ENCODE measurements at regions not wholly inside any gene's neighbourhood (a gene's known extent, or its start where the extent isn't known, plus 50 kb on each side); places are given as distances from the start of the nearest gene placed in this dataset.
"Not testable (repeated sequence)": the region's sequence is repeated elsewhere in the genome, so short reads cannot be mapped to it uniquely, and the experiment has no call there.

- no peak for TF ChIP-seq CTCF (conservative IDR thresholded peaks at IDR 0.05)
- no peak for DNase-seq (ENCODE audit: low read depth, low spot score)
- no peaks in the 10 kb centered on the region for H3K36me3 Mint-ChIP-seq (ENCODE audit: low read depth)
- no peak overlapping the region for H3K4me3 Mint-ChIP-seq
- no peak overlapping the region for H3K27ac Mint-ChIP-seq (ENCODE audit: unreplicated experiment)
- peaks cover 2% of the 10 kb centered on the region for H3K9me3 Mint-ChIP-seq
- H3K4me1 Mint-ChIP-seq = peaks cover 5% of the 10 kb centered on the region
- no peaks in the 10 kb centered on the region for H3K27me3 Mint-ChIP-seq (ENCODE audit: low read depth)
Observed at GRCh38 chr10:55750458-55750857, 610.6 kb downstream of the ZWINT start.

- Mint-ChIP-seq H3K36me3 (ENCODE audit: low read depth) (no peaks in the 10 kb centered on the region), H3K4me1 (peaks cover 5% of the 10 kb centered on the region), H3K27ac (ENCODE audit: unreplicated experiment) (no peak overlapping the region), H3K9me3 (no peaks in the 10 kb centered on the region), H3K4me3 (no peak overlapping the region), H3K27me3 (ENCODE audit: low read depth) (no peaks in the 10 kb centered on the region)
- TF ChIP-seq CTCF (conservative IDR thresholded peaks at IDR 0.05) = no peak
- no peak for DNase-seq (ENCODE audit: low read depth, low spot score)
Observed at GRCh38 chr10:55747244-55747643, 613.8 kb downstream of the ZWINT start.

- TF ChIP-seq CTCF (conservative IDR thresholded peaks at IDR 0.05) = no peak
- no peak overlapping the region for H3K4me3 Mint-ChIP-seq
Observed at GRCh38 chr10:55746002-55746401, 615.1 kb downstream of the ZWINT start.

GRCh38 chr10:55742487-55742886 lies 618.6 kb downstream of the ZWINT start:
- no peak for DNase-seq (ENCODE audit: low read depth, low spot score)
- no peak overlapping the region for H3K27ac Mint-ChIP-seq (ENCODE audit: unreplicated experiment)
- H3K9me3 Mint-ChIP-seq = no peaks in the 10 kb centered on the region
- TF ChIP-seq CTCF (conservative IDR thresholded peaks at IDR 0.05) = no peak
- no peaks in the 10 kb centered on the region for H3K36me3 Mint-ChIP-seq (ENCODE audit: low read depth)
- no peak overlapping the region for H3K4me3 Mint-ChIP-seq
- H3K27me3 Mint-ChIP-seq (ENCODE audit: low read depth) = no peaks in the 10 kb centered on the region
- peaks cover 4% of the 10 kb centered on the region for H3K4me1 Mint-ChIP-seq

More at GRCh38 chr10:55746002-55746401, 615.1 kb downstream of the ZWINT start:
- no peak for DNase-seq (ENCODE audit: low read depth, low spot score)
- H3K4me1 Mint-ChIP-seq = peaks cover 5% of the 10 kb centered on the region
- no peaks in the 10 kb centered on the region for H3K27me3 Mint-ChIP-seq (ENCODE audit: low read depth)
- no peaks in the 10 kb centered on the region for H3K9me3 Mint-ChIP-seq
- no peaks in the 10 kb centered on the region for H3K36me3 Mint-ChIP-seq (ENCODE audit: low read depth)
- H3K27ac Mint-ChIP-seq (ENCODE audit: unreplicated experiment) = no peak overlapping the region

- not testable (repeated sequence) for DNase-seq (ENCODE audit: low read depth, low spot score); H3K4me3 Mint-ChIP-seq; H3K9me3 Mint-ChIP-seq; H3K27me3 Mint-ChIP-seq (ENCODE audit: low read depth); H3K36me3 Mint-ChIP-seq (ENCODE audit: low read depth); H3K4me1 Mint-ChIP-seq; H3K27ac Mint-ChIP-seq (ENCODE audit: unreplicated experiment)
- peak; percentile 69 for TF ChIP-seq CTCF (conservative IDR thresholded peaks at IDR 0.05)
Observed at GRCh38 chr10:55740767-55741166, 620.3 kb downstream of the ZWINT start.

GRCh38 chr10:55740110-55740509 lies 620.9 kb downstream of the ZWINT start:
- H3K36me3 Mint-ChIP-seq (ENCODE audit: low read depth) = no peaks in the 10 kb centered on the region
- H3K9me3 Mint-ChIP-seq = no peaks in the 10 kb centered on the region
- H3K4me1 Mint-ChIP-seq = no peaks in the 10 kb centered on the region
- H3K27ac Mint-ChIP-seq (ENCODE audit: unreplicated experiment) = no peak overlapping the region
- H3K27me3 Mint-ChIP-seq (ENCODE audit: low read depth) = no peaks in the 10 kb centered on the region
- DNase-seq (ENCODE audit: low read depth, low spot score) = no peak
- no peak overlapping the region for H3K4me3 Mint-ChIP-seq
- TF ChIP-seq CTCF (conservative IDR thresholded peaks at IDR 0.05) = no peak
